ENCODE measurements at regions not wholly inside any gene's neighbourhood (a gene's known extent, or its start where the extent isn't known, plus 50 kb on each side); places are given as distances from the start of the nearest gene placed in this dataset.
"Not testable (repeated sequence)": the region's sequence is repeated elsewhere in the genome, so short reads cannot be mapped to it uniquely, and the experiment has no call there.

DNA sequence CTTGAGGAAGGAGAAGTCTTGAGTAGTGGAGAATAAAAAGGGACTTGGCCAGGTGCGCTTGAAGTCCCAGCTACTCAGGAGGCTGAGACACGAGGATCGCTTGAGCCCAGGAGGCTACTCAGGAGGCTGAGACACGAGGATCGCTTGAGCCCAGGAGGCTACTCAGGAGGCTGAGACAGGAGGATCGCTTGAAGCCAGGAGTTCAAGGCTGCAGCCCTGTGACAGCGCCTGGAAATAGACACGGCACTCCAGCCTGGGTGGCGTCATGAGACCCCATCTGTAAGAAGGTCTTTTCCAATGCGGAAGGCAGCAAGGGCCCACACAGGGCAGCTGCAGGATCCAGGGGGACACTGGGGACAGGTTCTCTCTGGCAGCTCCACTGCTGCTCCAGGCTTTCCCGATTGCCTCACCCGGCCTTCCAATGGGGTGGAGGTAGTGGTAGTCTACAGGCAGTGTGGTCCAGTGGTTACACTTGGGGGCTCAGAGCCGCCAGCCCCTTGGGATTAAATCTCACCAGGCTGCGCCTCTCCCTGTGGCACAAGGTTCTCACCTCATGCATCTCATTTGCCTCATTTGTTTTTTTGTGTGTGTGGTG, 143.4 kb downstream of the SEC14L1 start:
- TF ChIP-seq, protein P1, sequence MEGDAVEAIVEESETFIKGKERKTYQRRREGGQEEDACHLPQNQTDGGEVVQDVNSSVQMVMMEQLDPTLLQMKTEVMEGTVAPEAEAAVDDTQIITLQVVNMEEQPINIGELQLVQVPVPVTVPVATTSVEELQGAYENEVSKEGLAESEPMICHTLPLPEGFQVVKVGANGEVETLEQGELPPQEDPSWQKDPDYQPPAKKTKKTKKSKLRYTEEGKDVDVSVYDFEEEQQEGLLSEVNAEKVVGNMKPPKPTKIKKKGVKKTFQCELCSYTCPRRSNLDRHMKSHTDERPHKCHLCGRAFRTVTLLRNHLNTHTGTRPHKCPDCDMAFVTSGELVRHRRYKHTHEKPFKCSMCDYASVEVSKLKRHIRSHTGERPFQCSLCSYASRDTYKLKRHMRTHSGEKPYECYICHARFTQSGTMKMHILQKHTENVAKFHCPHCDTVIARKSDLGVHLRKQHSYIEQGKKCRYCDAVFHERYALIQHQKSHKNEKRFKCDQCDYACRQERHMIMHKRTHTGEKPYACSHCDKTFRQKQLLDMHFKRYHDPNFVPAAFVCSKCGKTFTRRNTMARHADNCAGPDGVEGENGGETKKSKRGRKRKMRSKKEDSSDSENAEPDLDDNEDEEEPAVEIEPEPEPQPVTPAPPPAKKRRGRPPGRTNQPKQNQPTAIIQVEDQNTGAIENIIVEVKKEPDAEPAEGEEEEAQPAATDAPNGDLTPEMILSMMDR (IDR thresholded peaks at IDR 0.05; ENCODE audit: control extremely low read depth, extremely low read depth, low read depth, missing control alignments) = no peak
- CTCF ChIA-PET = interaction anchor here (1.1 to 1.9 kb wide), 5 partner anchors 13 to 210 kb away, joined by 3 to 6 read pairs (median 4); no protein-coding TSS in a partner anchor
- DNase-seq (ENCODE audit: extremely low spot score) = no peak
- POLR2A ChIA-PET = no interaction called here

DNA sequence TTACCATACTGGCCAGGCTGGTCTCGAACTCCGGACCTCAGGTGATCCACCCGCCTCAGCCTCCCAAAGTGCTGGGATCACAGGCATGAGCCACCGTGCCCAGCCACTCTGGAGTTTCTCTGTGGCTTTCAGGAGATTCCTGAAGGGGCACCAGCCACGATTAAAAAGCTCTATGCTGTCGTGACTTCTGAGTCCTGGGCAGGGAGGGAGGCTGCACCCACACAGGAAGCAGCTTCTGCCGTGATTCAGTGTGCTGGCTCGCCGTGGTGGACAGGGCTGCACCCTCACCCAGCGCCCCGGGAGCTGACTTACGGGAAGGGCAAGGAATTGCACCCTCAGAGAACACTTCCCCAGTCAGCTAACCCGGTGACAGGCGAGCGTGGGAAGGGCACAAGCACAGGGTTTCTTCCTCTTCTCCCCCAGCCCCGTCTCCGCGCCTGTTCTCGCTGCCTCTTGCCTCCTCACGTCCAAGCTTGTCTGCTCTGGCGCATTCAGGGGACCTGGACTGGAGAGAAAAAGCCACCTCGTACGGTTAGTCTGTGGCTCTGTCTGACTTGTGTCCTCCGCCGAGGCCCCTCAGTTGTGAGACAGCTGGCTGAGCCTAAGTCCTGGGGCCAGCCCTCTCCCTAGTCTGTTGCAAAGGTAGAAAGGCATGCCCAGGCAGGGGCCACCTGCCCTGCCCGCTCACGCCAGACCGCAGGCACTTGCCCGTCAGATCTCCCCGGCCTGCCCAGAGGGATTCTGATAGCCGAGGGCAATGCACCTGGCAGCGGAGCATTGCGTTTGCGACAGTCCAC, 145.0 kb downstream of the SEC14L1 start:
- ChIA-PET POLR2A (no interaction called here), CTCF (interaction anchor here (1.2 to 1.7 kb wide), 2 partner anchors 13 to 45 kb away, joined by 4 read pairs; no protein-coding TSS in a partner anchor)
- DNase-seq (ENCODE audit: extremely low spot score) = no peak
- TF ChIP-seq, protein P1 (IDR thresholded peaks at IDR 0.05; ENCODE audit: control extremely low read depth, extremely low read depth, low read depth, missing control alignments) = no peak

DNA sequence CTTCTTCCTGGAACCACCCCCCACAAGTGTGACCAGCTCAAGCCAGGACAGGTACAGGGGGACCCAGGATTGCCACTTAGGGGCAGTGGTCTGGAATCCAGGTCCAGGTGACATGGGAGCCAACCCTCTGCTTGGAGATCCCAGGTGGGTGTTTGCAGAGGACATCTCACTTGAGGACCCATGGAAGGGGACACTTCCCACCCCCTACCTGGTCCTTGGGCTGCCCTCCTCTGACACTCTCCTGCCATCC, 145.5 kb downstream of the SEC14L1 start:
- no peak for DNase-seq (ENCODE audit: extremely low spot score)
- TF ChIP-seq, protein P1 (IDR thresholded peaks at IDR 0.05; ENCODE audit: control extremely low read depth, extremely low read depth, low read depth, missing control alignments) = no peak
- ChIA-PET CTCF (interaction anchor here (1.2 kb wide), 1 partner anchor 12 kb away, joined by 4 read pairs; no protein-coding TSS in a partner anchor), POLR2A (no interaction called here)

DNA sequence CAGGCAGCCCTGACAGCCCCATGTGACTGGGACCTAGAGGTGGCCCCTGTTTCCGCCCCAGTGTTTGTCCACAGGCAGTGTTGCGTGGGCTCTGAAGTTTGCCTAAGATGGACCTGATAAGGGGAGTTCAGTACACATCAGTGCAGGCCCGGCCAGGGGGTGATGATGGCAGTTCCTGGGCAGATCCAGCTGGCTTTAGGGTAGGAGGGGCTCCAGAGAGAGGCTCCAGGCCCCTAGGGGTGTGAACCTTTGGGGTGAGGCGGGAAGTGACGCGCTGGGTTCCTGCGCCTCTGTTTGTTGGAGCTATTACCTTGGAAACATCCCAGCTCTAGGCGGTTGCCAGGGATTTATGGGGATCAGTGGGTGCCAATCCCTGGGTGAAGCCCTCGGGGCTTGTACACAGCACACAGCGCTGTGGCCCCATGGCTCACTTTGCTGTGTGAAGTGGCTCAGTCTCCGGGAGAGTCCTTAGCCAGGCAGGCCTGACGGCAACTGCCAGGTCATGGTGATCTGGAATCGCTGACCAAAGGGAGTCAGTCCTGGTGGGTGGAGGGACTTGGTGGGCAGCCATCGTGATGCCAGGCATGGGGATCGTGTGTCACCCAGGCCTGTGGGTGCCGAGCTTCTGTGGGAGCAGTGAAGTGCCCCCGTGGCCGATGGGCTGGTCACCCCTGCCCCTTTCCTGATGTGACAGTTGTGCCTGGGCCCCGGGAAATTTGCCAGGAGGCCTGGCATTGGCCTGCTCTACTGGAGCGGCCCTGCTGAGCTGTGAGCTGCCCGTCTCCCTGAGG, 146.1 kb downstream of the SEC14L1 start:
- TF ChIP-seq, protein P1 (IDR thresholded peaks at IDR 0.05; ENCODE audit: control extremely low read depth, extremely low read depth, low read depth, missing control alignments) = no peak
- DNase-seq (ENCODE audit: extremely low spot score) = no peak
- ChIA-PET POLR2A (no interaction called here), CTCF (interaction anchor here (1.0 to 1.2 kb wide), 2 partner anchors 12 to 231 kb away, joined by 3 to 4 read pairs; no protein-coding TSS in a partner anchor)

DNA sequence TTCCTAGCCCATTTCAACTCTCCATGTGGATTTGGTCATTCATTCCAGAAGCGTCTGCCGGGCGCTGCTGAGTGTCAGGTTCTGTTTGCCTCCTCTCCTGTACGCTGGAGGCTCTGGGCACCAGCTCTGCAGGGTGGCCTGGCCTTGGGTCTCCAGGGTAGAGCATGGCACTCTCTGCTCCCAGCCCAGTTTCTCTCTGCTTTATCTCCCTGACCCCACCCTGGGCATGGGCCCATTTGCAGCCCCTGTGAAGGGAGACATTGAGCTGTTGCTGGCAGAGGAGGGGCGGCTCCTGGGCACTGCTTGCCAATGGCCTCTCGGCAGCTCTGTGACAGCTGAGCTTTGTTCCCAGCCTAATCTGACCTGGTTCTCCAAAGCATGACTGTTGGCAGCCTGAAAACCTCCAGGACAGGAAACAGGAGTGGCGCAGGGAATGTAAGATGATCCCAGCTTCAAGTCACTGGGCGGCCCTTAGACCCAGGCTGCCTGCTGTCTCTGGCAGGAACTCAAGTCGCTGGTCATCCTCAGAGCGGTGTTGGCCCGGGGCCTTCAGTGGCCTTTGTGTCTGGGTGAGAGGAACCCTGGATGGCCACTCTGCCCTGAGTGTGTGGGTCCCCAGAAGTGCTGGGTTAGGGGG, 146.8 kb downstream of the SEC14L1 start:
- ChIA-PET POLR2A (no interaction called here), CTCF (interaction anchor here (1.0 kb wide), 1 partner anchor 231 kb away, joined by 3 read pairs; no protein-coding TSS in a partner anchor)
- TF ChIP-seq, protein P1 (IDR thresholded peaks at IDR 0.05; ENCODE audit: control extremely low read depth, extremely low read depth, low read depth, missing control alignments) = no peak
- no peak for DNase-seq (ENCODE audit: extremely low spot score)

DNA sequence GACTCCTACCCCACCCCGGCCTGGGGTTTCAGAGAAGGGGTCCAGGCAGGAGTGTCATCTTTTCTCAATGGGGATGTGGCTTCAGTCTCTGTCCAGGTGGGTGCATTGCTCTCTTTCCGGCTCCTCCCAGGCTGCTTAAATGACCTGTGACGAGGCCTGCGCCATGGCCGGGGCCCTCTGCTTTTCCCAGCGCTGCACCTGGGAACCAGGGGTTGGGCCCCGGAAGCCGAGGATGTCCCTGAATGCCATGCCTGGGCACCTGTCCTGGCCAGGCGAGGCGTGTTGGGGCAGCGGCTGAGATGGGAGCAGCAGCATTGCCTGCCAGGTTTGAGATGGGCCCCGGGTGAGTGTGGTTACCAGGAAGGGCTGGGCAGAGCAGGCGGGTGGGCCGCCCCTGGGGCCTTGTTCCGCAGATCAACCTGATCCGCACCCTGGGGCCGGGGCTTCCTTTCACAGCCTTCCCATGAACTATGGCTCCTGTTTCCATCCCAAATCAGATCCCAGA, 147.4 kb downstream of the SEC14L1 start:
- TF ChIP-seq, protein P1 (IDR thresholded peaks at IDR 0.05; ENCODE audit: control extremely low read depth, extremely low read depth, low read depth, missing control alignments) = no peak
- DNase-seq (ENCODE audit: extremely low spot score) = no peak
- CTCF ChIA-PET = no interaction called here
- POLR2A ChIA-PET = no interaction called here

DNA sequence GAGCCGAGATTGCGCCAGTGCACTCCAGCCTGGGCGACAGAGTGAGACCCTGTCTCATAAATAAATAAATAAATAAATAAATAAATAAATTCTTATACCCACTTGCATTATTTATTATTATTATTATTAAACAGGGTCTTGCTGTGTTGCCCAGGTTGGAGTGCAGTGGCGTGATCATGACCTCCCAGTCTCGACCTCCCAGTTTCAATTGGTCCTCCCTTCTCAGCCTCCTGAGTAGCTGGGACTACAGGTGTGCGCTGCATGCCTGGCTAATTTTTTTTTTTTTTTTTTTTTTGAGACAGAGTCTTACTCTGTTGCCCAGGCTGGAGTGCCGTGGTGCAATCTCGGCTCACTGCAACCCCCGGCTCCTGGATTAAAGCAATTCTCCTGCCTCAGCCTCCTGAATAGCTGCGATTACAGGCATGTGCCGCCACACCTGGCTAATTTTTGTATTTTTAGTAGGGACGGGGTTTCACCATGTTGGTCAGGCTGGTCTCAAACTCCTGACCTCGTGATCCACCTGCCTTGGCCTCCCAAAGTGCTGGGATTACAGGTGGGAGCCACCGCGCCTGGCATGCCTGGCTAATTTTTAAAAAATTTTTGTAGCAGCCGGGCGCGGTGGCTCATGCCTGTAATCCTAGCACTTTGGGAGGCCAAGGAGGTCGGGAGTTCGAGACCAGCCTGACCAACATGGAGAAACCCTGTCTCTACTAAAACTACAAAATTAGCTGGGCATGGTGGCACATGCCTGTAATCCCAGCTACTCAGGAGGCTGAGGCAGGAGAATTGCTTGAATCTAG, 150.2 kb downstream of the SEC14L1 start:
- CTCF ChIA-PET; DNase-seq (ENCODE audit: extremely low spot score): not testable (repeated sequence)
- POLR2A ChIA-PET = interaction anchor here (0.7 kb wide), 1 partner anchor 370 kb away, joined by 4 read pairs; no protein-coding TSS in a partner anchor
